ENCODE measurements at regions not wholly inside any gene's neighbourhood (a gene's known extent, or its start where the extent isn't known, plus 50 kb on each side); places are given as distances from the start of the nearest gene placed in this dataset.

GRCh38 chr6:19279273-19279684 lies 557.9 kb upstream of the ID4 start:
- Mint-ChIP-seq H3K27me3 (no peaks in the 10 kb centered on the region), H3K4me3 (no peak overlapping the region), H3K27ac (no peak overlapping the region), H3K9me3 (peaks cover 8% of the 10 kb centered on the region), H3K4me1 (no peaks in the 10 kb centered on the region), H3K36me3 (no peaks in the 10 kb centered on the region)
- DNase-seq, result no peak
- CTCF ChIA-PET, result no interaction called here

GRCh38 chr6:19287928-19288327 lies 549.2 kb upstream of the ID4 start:
- H3K4me3 Mint-ChIP-seq, result no peak overlapping the region
- no peaks in the 10 kb centered on the region for H3K27me3 Mint-ChIP-seq
- no peaks in the 10 kb centered on the region for H3K36me3 Mint-ChIP-seq
- no peak overlapping the region for H3K27ac Mint-ChIP-seq
- H3K9me3 Mint-ChIP-seq, result peaks cover 2% of the 10 kb centered on the region
- no peak for DNase-seq
- CTCF ChIA-PET, result no interaction called here
- no peaks in the 10 kb centered on the region for H3K4me1 Mint-ChIP-seq

- no peaks in the 10 kb centered on the region for H3K27me3 Mint-ChIP-seq
- no peaks in the 10 kb centered on the region for H3K36me3 Mint-ChIP-seq
- no peak overlapping the region for H3K27ac Mint-ChIP-seq
- H3K9me3 Mint-ChIP-seq, result peaks cover 4% of the 10 kb centered on the region
- DNase-seq, result no peak
- no peaks in the 10 kb centered on the region for H3K4me1 Mint-ChIP-seq
- no peak overlapping the region for H3K4me3 Mint-ChIP-seq
- CTCF ChIA-PET, result no interaction called here
These were observed 547.7 kb upstream of the ID4 start for GRCh38 chr6:19289457-19289856.

- DNase-seq, result no peak
- Mint-ChIP-seq H3K27me3 (no peaks in the 10 kb centered on the region), H3K4me3 (no peak overlapping the region), H3K4me1 (no peaks in the 10 kb centered on the region), H3K36me3 (no peaks in the 10 kb centered on the region), H3K9me3 (peaks cover 6% of the 10 kb centered on the region), H3K27ac (no peak overlapping the region)
- CTCF ChIA-PET, result no interaction called here
These were observed 539.3 kb upstream of the ID4 start for GRCh38 chr6:19297880-19298279.

- Mint-ChIP-seq H3K27me3 (no peaks in the 10 kb centered on the region), H3K4me3 (no peak overlapping the region), H3K4me1 (no peaks in the 10 kb centered on the region), H3K9me3 (peaks cover 6% of the 10 kb centered on the region), H3K27ac (no peak overlapping the region), H3K36me3 (no peaks in the 10 kb centered on the region)
- CTCF ChIA-PET, result no interaction called here
- DNase-seq, result no peak
These were observed 538.7 kb upstream of the ID4 start for GRCh38 chr6:19298421-19298820.

- no peak overlapping the region for H3K4me3 Mint-ChIP-seq
- H3K36me3 Mint-ChIP-seq, result no peaks in the 10 kb centered on the region
- no peak for DNase-seq
- no peaks in the 10 kb centered on the region for H3K27me3 Mint-ChIP-seq
- H3K9me3 Mint-ChIP-seq, result peaks cover 4% of the 10 kb centered on the region
- H3K4me1 Mint-ChIP-seq, result no peaks in the 10 kb centered on the region
- H3K27ac Mint-ChIP-seq, result no peak overlapping the region
- CTCF ChIA-PET, result no interaction called here
These were observed 538.0 kb upstream of the ID4 start for GRCh38 chr6:19299129-19299528.

- H3K4me3 Mint-ChIP-seq, result no peak overlapping the region
- CTCF ChIA-PET, result no interaction called here
These were observed 535.2 kb upstream of the ID4 start for GRCh38 chr6:19301980-19302379.

GRCh38 chr6:19303383-19303782 lies 533.8 kb upstream of the ID4 start:
- Mint-ChIP-seq H3K27me3 (no peaks in the 10 kb centered on the region), H3K4me3 (no peak overlapping the region), H3K9me3 (peaks cover 5% of the 10 kb centered on the region)

More at GRCh38 chr6:19301980-19302379, 535.2 kb upstream of the ID4 start:
- Mint-ChIP-seq H3K36me3 (no peaks in the 10 kb centered on the region), H3K27me3 (no peaks in the 10 kb centered on the region), H3K4me1 (no peaks in the 10 kb centered on the region), H3K9me3 (peaks cover 5% of the 10 kb centered on the region), H3K27ac (no peak overlapping the region)
- no peak for DNase-seq

GRCh38 chr6:19309661-19310060 lies 527.5 kb upstream of the ID4 start:
- Mint-ChIP-seq H3K27ac (no peak overlapping the region), H3K4me3 (no peak overlapping the region), H3K27me3 (no peaks in the 10 kb centered on the region), H3K4me1 (no peaks in the 10 kb centered on the region), H3K9me3 (peaks cover 14% of the 10 kb centered on the region), H3K36me3 (no peaks in the 10 kb centered on the region)
- CTCF ChIA-PET, result no interaction called here
- no peak for DNase-seq

More at GRCh38 chr6:19303383-19303782, 533.8 kb upstream of the ID4 start:
- Mint-ChIP-seq H3K36me3 (no peaks in the 10 kb centered on the region), H3K27ac (no peak overlapping the region), H3K4me1 (no peaks in the 10 kb centered on the region)
- CTCF ChIA-PET, result no interaction called here
- DNase-seq, result no peak

GRCh38 chr6:19311786-19312185 lies 525.4 kb upstream of the ID4 start:
- H3K9me3 Mint-ChIP-seq, result peaks cover 16% of the 10 kb centered on the region
- CTCF ChIA-PET, result no interaction called here

GRCh38 chr6:19312241-19312978 lies 524.8 kb upstream of the ID4 start:
- no peaks in the 10 kb centered on the region for H3K4me1 Mint-ChIP-seq
- DNase-seq, result no peak
- no peaks in the 10 kb centered on the region for H3K36me3 Mint-ChIP-seq
- CTCF ChIA-PET, result no interaction called here
- no peak overlapping the region for H3K27ac Mint-ChIP-seq
- no peak overlapping the region for H3K4me3 Mint-ChIP-seq
- H3K9me3 Mint-ChIP-seq, result peaks cover 16% of the 10 kb centered on the region
- H3K27me3 Mint-ChIP-seq, result no peaks in the 10 kb centered on the region

More at GRCh38 chr6:19311786-19312185, 525.4 kb upstream of the ID4 start:
- H3K36me3 Mint-ChIP-seq, result no peaks in the 10 kb centered on the region
- DNase-seq, result no peak
- no peak overlapping the region for H3K27ac Mint-ChIP-seq
- no peaks in the 10 kb centered on the region for H3K4me1 Mint-ChIP-seq
- no peak overlapping the region for H3K4me3 Mint-ChIP-seq
- no peaks in the 10 kb centered on the region for H3K27me3 Mint-ChIP-seq

GRCh38 chr6:19317431-19317986 lies 519.7 kb upstream of the ID4 start:
- H3K9me3 Mint-ChIP-seq, result peaks cover 15% of the 10 kb centered on the region
- no peak overlapping the region for H3K4me3 Mint-ChIP-seq
- H3K27me3 Mint-ChIP-seq, result no peaks in the 10 kb centered on the region
- CTCF ChIA-PET, result no interaction called here
- DNase-seq, result no peak
- H3K36me3 Mint-ChIP-seq, result no peaks in the 10 kb centered on the region
- no peaks in the 10 kb centered on the region for H3K4me1 Mint-ChIP-seq
- H3K27ac Mint-ChIP-seq, result no peak overlapping the region

- CTCF ChIA-PET, result no interaction called here
- H3K9me3 Mint-ChIP-seq, result peaks cover 11% of the 10 kb centered on the region
- H3K4me1 Mint-ChIP-seq, result no peaks in the 10 kb centered on the region
- H3K27ac Mint-ChIP-seq, result no peak overlapping the region
- H3K4me3 Mint-ChIP-seq, result no peak overlapping the region
- H3K36me3 Mint-ChIP-seq, result no peaks in the 10 kb centered on the region
- DNase-seq, result no peak
- H3K27me3 Mint-ChIP-seq, result no peaks in the 10 kb centered on the region
These were observed 518.2 kb upstream of the ID4 start for GRCh38 chr6:19319005-19319404.

GRCh38 chr6:19320111-19320581 lies 517.0 kb upstream of the ID4 start:
- Mint-ChIP-seq H3K27ac (no peak overlapping the region), H3K36me3 (no peaks in the 10 kb centered on the region), H3K4me3 (no peak overlapping the region), H3K27me3 (no peaks in the 10 kb centered on the region), H3K9me3 (peaks cover 8% of the 10 kb centered on the region), H3K4me1 (no peaks in the 10 kb centered on the region)
- CTCF ChIA-PET, result no interaction called here
- no peak for DNase-seq

GRCh38 chr6:19322691-19323485 lies 514.3 kb upstream of the ID4 start:
- Mint-ChIP-seq H3K9me3 (peaks cover 3% of the 10 kb centered on the region), H3K27me3 (peaks cover 3% of the 10 kb centered on the region), H3K36me3 (no peaks in the 10 kb centered on the region), H3K27ac (no peak overlapping the region), H3K4me3 (no peak overlapping the region), H3K4me1 (no peaks in the 10 kb centered on the region)
- CTCF ChIA-PET, result no interaction called here
- DNase-seq, result no peak
